ENCODE measurements at regions not wholly inside any gene's neighbourhood (a gene's known extent, or its start where the extent isn't known, plus 50 kb on each side); places are given as distances from the start of the nearest gene placed in this dataset.

DNA sequence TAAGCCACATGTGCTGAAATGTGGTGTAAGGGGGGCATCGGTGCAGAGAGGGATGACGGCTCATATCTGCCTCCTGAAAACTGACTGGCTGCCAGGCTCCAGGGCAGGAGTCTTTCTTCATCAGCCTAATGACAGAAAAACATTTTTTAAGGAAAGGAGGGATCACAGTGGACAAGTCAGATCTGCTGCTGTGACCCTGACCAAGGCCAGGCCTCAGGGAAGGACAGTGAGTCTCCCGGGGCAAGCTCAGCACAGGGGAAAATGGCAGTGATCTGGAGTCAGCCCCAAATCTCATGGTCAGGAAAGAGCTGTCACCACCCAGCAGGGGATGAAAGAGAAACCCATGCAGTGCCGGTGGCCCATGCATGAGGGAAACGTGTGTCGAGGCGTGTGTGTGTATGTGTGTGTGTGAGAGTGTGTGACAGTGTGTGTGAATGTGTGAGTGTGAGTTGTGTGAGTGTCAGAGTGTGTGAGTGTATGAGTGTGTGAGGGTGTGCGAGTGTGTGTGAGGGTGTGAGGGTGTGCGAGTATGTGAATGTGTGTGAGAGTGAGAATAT is 134.5 kb downstream of the INHBB start:
- Histone ChIP-seq H3K4me3 (no peak overlapping the region), H3K27ac (peak overlapping the region in 1 of 3 donors; percentile 30), H3K9me3 (no peaks in the 10 kb centered on the region), H3K4me1 (peaks cover 0 to 51% (median 23%) of the 10 kb centered on the region in 4 donors), H3K36me3 (no peaks in the 10 kb centered on the region), H3K27me3 (no peaks in the 10 kb centered on the region)
- 60% methylated on average over 9 of the region's 9 CpGs for WGBS (ENCODE audit: insufficient coverage, low coverage, low lambda C conversion rate, missing lambda C conversion rate)
- peak in 1 of 3 donors; percentile 37 for DNase-seq
- intact Hi-C loops (cut with DNase I): no loop called here
- TF ChIP-seq, protein P1, sequence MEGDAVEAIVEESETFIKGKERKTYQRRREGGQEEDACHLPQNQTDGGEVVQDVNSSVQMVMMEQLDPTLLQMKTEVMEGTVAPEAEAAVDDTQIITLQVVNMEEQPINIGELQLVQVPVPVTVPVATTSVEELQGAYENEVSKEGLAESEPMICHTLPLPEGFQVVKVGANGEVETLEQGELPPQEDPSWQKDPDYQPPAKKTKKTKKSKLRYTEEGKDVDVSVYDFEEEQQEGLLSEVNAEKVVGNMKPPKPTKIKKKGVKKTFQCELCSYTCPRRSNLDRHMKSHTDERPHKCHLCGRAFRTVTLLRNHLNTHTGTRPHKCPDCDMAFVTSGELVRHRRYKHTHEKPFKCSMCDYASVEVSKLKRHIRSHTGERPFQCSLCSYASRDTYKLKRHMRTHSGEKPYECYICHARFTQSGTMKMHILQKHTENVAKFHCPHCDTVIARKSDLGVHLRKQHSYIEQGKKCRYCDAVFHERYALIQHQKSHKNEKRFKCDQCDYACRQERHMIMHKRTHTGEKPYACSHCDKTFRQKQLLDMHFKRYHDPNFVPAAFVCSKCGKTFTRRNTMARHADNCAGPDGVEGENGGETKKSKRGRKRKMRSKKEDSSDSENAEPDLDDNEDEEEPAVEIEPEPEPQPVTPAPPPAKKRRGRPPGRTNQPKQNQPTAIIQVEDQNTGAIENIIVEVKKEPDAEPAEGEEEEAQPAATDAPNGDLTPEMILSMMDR (IDR thresholded peaks at IDR 0.05): no peak
- TF ChIP-seq POLR2A (IDR thresholded peaks at IDR 0.05): no peak
- ATAC-seq: no peak

DNA sequence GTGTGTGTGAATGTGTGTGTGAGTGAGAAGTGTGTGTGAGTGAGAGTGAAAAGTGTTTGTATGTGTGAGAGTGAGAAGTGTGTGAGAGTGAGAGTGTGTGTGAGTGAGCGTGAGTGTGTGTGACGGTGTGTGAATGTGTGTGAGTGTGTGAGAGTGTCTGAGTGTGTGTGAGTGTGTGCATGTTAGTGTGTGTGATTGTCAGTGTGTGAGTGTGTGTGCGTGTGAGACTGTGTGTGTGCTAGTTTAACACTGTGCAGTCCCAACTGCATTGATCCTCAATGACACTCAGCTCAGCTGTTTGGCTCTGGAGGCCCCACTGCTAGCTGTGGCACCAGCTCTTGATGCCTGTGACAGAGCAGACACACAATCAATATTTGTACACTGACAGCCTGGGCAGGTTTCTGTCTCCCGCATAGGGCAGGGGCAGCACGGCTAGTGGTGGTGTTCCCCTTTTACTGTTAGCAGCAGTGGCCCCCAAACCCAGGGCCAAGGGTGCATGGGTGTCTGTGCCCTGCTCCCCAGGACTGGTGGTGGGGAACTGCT is 135.0 kb downstream of the INHBB start:
- Histone ChIP-seq H3K27ac (peak overlapping the region; percentile 77 to 97 (median 95)), H3K9me3 (no peaks in the 10 kb centered on the region), H3K36me3 (no peaks in the 10 kb centered on the region), H3K4me1 (peaks cover 0 to 51% (median 25%) of the 10 kb centered on the region in 4 donors), H3K4me3 (no peak overlapping the region), H3K27me3 (no peaks in the 10 kb centered on the region)
- TF ChIP-seq, protein P1 (IDR thresholded peaks at IDR 0.05): no peak
- TF ChIP-seq POLR2A (IDR thresholded peaks at IDR 0.05): peak; percentile 28
- peak; percentile 44 to 74 (median 71) for DNase-seq
- intact Hi-C loops (cut with DNase I): no loop called here
- peak; percentile 70 to 77 (median 74) for ATAC-seq
- WGBS (ENCODE audit: insufficient coverage, low coverage, low lambda C conversion rate, missing lambda C conversion rate): 50% methylated on average over 4 of the region's 5 CpGs

DNA sequence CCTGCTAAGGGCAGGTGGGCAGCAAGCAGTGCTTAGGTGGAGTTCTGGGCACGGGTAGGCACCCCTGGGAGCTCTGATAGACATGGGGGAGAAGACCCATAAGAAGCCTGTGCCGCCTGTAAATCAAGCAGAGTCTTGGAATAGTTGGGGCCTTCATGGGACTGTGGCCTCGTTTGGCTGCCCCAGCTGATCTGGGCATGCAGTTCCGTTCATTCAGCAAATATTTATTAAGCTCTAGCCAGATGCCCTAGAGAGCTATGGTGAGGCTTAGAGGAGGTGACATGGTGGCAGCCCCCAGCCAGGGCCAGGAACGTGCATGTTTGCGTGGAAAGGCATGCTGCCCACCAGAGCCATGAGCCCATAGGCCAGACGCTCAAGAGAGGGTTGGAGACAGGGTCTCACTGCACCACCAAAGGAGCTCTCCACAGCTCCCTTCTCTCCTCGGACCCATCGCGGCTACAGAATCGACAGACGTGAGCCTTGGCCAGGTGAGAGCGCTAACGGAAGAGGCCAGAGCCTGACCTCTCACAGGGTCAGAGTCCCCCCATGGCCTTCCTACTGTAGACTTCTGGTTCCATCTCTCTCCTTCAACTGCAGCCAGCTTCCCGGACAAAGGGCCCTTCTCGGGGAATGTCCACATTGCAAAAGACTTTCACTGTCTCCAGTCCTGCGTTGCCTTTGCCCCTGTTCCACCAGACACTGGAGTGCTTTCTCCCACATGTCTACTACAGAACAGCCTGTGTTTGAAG is 135.7 kb downstream of the INHBB start:
- DNase-seq: peak; percentile 55 to 86 (median 78)
- H3K27me3 ChIP-seq: no peaks in the 10 kb centered on the region
- peaks cover 0 to 51% (median 25%) of the 10 kb centered on the region in 4 donors for H3K4me1 ChIP-seq
- intact Hi-C loops (cut with DNase I): no loop called here
- no peaks in the 10 kb centered on the region for H3K9me3 ChIP-seq
- peak; percentile 70 to 86 (median 82) for ATAC-seq
- H3K36me3 ChIP-seq: no peaks in the 10 kb centered on the region
- 26% methylated on average over 10 of the region's 17 CpGs for WGBS (ENCODE audit: insufficient coverage, low coverage, low lambda C conversion rate, missing lambda C conversion rate)
- no peak overlapping the region for H3K4me3 ChIP-seq
- no peak for TF ChIP-seq POLR2A (IDR thresholded peaks at IDR 0.05)
- TF ChIP-seq, protein P1 (IDR thresholded peaks at IDR 0.05): no peak
- peak overlapping the region; percentile 77 to 97 (median 95) for H3K27ac ChIP-seq

DNA sequence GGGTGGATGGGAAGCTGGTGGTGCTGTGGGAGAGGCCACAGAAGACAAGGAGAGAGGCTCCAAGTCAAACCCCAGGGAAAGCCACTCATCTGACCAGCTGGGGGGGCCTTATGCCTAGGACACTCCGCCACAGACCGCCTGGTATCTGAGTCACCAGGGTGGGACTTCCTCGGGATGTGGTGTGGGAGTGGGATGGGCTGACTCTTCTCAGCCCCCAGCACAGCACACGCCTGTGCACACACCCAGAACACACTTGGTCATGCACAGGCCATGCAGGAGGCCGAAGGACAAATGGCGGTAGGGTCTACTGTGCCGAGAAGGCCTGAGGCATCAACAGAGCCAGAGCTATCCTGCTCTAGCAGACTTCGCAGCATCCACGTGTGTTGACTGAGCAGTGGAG is 136.4 kb downstream of the INHBB start:
- Histone ChIP-seq H3K27me3 (no peaks in the 10 kb centered on the region), H3K9me3 (no peaks in the 10 kb centered on the region), H3K4me3 (no peak overlapping the region), H3K36me3 (no peaks in the 10 kb centered on the region), H3K4me1 (peaks cover 0 to 47% (median 23%) of the 10 kb centered on the region in 4 donors), H3K27ac (peak overlapping the region; percentile 77 to 97 (median 95))
- 94% methylated on average over 3 of the region's 9 CpGs for WGBS (ENCODE audit: insufficient coverage, low coverage, low lambda C conversion rate, missing lambda C conversion rate)
- intact Hi-C loops (cut with DNase I): no loop called here
- TF ChIP-seq, protein P1 (IDR thresholded peaks at IDR 0.05): no peak
- no peak for TF ChIP-seq POLR2A (IDR thresholded peaks at IDR 0.05)
- ATAC-seq (no peak), DNase-seq (no peak)
